Testis (tissue), 2 donors: ENCODE measurements at regions not wholly inside any gene's neighbourhood (a gene's known extent, or its start where the extent isn't known, plus 50 kb on each side); places are given as distances from the start of the nearest gene placed in this dataset.

Source experiments
- DNase-seq: peaks from one replicate; pipeline ENCODE4 v3.0.0-alpha.2; 2019
- H3K27ac ChIP-seq, 2 donors: fragments of 200-600 bp; sonication (generic); one replicate each; pipeline ENCODE4 v1.5.1; 2019
- H3K27me3 ChIP-seq: fragments of 200-600 bp; sonication (generic); one replicate; pipeline ENCODE4 v1.5.1; 2019
- H3K36me3 ChIP-seq: fragments of 200-600 bp; sonication (generic); one replicate; pipeline ENCODE4 v1.5.1; 2017; ENCODE audit warnings: low read depth; ENCODE audit errors: missing control alignments
- H3K4me1 ChIP-seq: fragments of 200-600 bp; sonication (generic); one replicate; pipeline ENCODE4 v1.5.1; 2019
- H3K4me3 ChIP-seq, 2 donors: fragments of 200-600 bp; sonication (generic); one replicate each; pipeline ENCODE4 v1.5.1; 2017 to 2019
- H3K9me3 ChIP-seq: fragments of 200-600 bp; sonication (generic); one replicate; pipeline ENCODE4 v1.5.1; 2017
- POLR2A ChIP-seq: fragments of 450-650 bp; IDR thresholded peaks from one replicate; pipeline ENCODE4 v1.6.1; 2017; ENCODE audit warnings: antibody characterized with exemption, mild to moderate bottlenecking, moderate library complexity
- WGBS, 2 donors: methylation state at CpG; one replicate each; pipeline ENCODE4 v1.1.5; 2018; 5-methylcytosine and 5-hydroxymethylcytosine counted together
- intact Hi-C: fragments of 100-400 bp; cut with DNase I; formaldehyde crosslinking; loops from one replicate; pipeline ENCODE4 v1.15.1; 2023; ENCODE audit warnings: low total_unique reads
- TF ChIP-seq, protein P1 (sequence below), 3 experiments: fragments of 450-650 bp in 2 of 3; fragments of 200-600 bp in 1 of 3; sonication (generic) in 1 of 3; IDR thresholded peaks; one replicate each; pipeline ENCODE4 v1.5.1; 2016 to 2019; ENCODE audit warnings: antibody characterized with exemption in 3 of 3, mild to moderate bottlenecking in 2 of 3, moderate library complexity in 1 of 3

DNA sequence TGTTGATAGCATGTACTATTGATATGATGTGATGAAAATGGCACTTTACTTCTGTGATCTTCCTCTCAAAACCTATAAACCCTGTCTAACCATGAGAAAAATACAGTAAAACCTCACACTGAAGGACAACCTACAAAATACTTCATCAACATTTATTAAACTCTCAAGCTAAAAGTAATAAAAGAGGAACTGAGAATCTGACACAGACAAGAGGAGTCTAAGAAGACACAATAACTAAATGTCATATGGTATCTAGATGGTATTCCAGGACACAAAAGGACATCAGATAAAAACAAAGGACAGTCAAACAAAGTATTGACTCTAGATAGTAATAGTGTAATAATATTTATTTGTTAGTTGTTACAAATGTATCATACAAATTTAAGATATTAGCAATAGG lies 655.3 kb downstream of the SH3BGRL start:
- Histone ChIP-seq H3K9me3 (no peaks in the 10 kb centered on the region), H3K36me3 (no peaks in the 10 kb centered on the region), H3K27ac (no peak overlapping the region), H3K4me3 (no peak overlapping the region), H3K27me3 (no peaks in the 10 kb centered on the region), H3K4me1 (no peaks in the 10 kb centered on the region)
- TF ChIP-seq, protein P1, sequence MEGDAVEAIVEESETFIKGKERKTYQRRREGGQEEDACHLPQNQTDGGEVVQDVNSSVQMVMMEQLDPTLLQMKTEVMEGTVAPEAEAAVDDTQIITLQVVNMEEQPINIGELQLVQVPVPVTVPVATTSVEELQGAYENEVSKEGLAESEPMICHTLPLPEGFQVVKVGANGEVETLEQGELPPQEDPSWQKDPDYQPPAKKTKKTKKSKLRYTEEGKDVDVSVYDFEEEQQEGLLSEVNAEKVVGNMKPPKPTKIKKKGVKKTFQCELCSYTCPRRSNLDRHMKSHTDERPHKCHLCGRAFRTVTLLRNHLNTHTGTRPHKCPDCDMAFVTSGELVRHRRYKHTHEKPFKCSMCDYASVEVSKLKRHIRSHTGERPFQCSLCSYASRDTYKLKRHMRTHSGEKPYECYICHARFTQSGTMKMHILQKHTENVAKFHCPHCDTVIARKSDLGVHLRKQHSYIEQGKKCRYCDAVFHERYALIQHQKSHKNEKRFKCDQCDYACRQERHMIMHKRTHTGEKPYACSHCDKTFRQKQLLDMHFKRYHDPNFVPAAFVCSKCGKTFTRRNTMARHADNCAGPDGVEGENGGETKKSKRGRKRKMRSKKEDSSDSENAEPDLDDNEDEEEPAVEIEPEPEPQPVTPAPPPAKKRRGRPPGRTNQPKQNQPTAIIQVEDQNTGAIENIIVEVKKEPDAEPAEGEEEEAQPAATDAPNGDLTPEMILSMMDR (IDR thresholded peaks at IDR 0.05): no peak
- no peak for TF ChIP-seq POLR2A
- intact Hi-C loops: no loop called here
- no peak for DNase-seq

- Histone ChIP-seq H3K9me3 (no peaks in the 10 kb centered on the region), H3K4me1 (no peaks in the 10 kb centered on the region), H3K4me3 (no peak overlapping the region), H3K27ac (no peak overlapping the region), H3K27me3 (no peaks in the 10 kb centered on the region), H3K36me3 (no peaks in the 10 kb centered on the region)
- WGBS, 2 donors: 94% methylated on average over 3 of the region's 3 CpGs; no CpG with 5 or more reads in 1 of the 2 donors
- TF ChIP-seq, protein P1 (IDR thresholded peaks at IDR 0.05): no peak
- TF ChIP-seq POLR2A: no peak
- intact Hi-C loops: no loop called here
- no peak for DNase-seq
Observed at GRCh38 chrX:81866873-81867272, 665.0 kb downstream of the SH3BGRL start.

DNA sequence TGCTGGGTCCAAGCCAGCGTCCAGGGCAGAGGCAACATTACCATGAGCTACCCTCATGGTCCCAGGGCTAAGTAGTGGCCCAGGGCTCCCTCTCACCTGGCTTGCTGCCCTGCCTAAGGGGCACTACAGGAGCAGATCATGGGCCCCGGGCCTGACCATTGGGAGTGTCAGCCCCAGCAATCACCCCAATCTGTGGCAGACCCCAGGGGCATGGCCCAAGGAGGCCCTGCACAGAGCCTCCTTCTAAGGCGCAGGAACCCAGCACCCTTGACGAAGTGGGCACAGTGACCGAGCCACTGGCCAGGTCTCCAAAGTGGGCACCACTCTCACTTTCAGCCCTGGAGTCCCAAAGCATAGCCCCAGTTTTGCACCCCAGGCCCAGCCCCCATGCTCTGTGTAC lies 667.1 kb downstream of the SH3BGRL start:
- Histone ChIP-seq H3K27me3 (no peaks in the 10 kb centered on the region), H3K4me1 (no peaks in the 10 kb centered on the region), H3K9me3 (no peaks in the 10 kb centered on the region), H3K27ac (no peak overlapping the region), H3K4me3 (no peak overlapping the region), H3K36me3 (no peaks in the 10 kb centered on the region)
- intact Hi-C loops: no loop called here
- no peak for DNase-seq
- WGBS, 2 donors: 100% methylated on average over 1 of the region's 5 CpGs; no CpG with 5 or more reads in 1 of the 2 donors
- TF ChIP-seq POLR2A: no peak
- TF ChIP-seq, protein P1 (IDR thresholded peaks at IDR 0.05): no peak

DNA sequence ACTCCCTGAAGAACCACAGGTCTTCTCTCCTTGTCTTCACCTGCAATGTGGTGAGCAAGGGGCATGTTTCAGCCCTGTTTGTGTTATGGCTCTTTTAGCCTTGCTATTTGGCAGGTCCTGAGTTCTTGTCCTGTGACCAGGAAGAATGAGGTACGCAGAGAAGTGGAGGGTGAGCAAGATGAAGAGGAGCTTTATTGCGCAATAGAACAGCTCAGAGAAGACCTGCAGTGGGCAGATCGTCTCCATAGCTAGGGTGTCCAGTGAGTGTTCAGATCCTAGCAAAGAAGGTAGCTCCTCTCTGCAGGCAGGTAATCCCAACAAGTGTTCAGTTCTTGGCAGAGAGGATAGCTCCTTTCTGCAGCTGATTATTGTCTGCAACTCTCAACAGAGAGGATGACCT lies 672.9 kb downstream of the SH3BGRL start:
- intact Hi-C loops: no loop called here
- Histone ChIP-seq H3K27me3 (no peaks in the 10 kb centered on the region), H3K4me1 (no peaks in the 10 kb centered on the region), H3K4me3 (no peak overlapping the region), H3K36me3 (no peaks in the 10 kb centered on the region), H3K27ac (no peak overlapping the region), H3K9me3 (no peaks in the 10 kb centered on the region)
- TF ChIP-seq, protein P1 (IDR thresholded peaks at IDR 0.05): no peak
- TF ChIP-seq POLR2A: no peak
- DNase-seq: no peak
- WGBS, 2 donors: 77 to 88% methylated on average over 3 of the region's 3 CpGs

DNA sequence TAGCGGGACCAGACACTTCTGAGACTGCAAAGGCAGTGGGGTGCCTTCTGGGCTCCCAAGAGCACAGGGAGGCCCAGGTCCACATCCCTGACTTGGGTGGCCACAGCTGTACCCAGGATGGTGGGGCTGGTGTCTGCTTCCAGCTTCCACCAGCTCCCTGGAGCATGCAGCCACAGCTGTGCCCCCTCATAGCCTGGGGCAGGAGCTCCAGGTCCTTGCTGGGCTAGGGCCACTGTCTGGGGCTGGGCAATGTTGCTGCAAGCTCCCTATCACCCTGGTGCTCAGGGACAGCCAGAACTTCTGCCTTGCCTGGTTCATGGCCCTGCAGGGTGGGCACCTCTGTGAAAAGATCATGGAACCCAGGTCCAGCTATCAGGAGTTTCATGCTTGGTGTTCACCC lies 673.9 kb downstream of the SH3BGRL start:
- WGBS, 2 donors: 80% methylated on average over 1 of the region's 1 CpG; no CpG with 5 or more reads in 1 of the 2 donors
- no peak overlapping the region for H3K27ac ChIP-seq
- H3K9me3 ChIP-seq: no peaks in the 10 kb centered on the region
- no peaks in the 10 kb centered on the region for H3K27me3 ChIP-seq
- no peaks in the 10 kb centered on the region for H3K4me1 ChIP-seq
- no peak overlapping the region for H3K4me3 ChIP-seq
- no peak for DNase-seq
- TF ChIP-seq POLR2A: no peak
- TF ChIP-seq, protein P1 (IDR thresholded peaks at IDR 0.05): no peak
- intact Hi-C loops: no loop called here
- H3K36me3 ChIP-seq: no peaks in the 10 kb centered on the region
